ENCODE measurements at regions not wholly inside any gene's neighbourhood (a gene's known extent, or its start where the extent isn't known, plus 50 kb on each side); places are given as distances from the start of the nearest gene placed in this dataset.

DNA sequence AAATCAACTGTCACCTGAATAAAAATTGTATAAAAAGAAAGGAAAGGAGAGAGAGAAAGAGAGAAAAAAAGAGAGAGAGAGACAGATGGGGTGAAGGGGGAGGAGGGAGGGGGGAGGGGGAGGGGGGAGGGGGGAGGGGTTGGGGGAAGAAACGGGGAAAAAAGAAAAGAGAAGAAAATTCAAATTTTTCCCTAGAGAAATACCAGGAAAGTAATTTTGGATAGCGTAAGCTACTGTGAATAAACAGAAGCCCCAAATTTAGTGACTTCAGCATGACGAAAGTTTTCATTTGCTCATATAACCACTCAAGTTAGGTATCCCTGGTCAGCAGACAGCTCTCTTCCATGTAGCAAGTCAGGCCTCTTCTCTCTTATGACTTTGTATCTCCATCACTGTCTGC lies 289.4 kb upstream of the MYOCD start:
- no peak for DNase-seq (ENCODE audit: low read depth)

DNA sequence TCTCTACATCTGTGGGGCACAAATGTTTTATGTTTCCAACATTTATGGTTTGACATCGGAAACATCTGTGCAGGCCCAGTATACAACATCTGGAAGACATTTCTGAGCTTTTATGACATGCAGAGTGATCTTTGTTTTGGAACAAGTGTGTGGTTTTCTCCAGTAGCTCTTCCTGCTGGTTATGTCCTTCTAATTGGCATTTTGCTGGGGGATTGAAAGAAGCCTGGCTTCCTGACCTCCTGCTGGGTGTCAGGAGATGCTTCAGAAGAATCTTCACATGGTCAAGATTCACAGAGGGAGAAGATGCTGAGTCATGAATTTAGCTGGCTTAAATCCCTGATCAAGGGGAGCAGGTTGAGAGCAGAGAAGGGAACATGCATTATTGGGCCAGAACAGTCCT lies 279.5 kb upstream of the MYOCD start:
- no peak for DNase-seq (ENCODE audit: low read depth)

DNA sequence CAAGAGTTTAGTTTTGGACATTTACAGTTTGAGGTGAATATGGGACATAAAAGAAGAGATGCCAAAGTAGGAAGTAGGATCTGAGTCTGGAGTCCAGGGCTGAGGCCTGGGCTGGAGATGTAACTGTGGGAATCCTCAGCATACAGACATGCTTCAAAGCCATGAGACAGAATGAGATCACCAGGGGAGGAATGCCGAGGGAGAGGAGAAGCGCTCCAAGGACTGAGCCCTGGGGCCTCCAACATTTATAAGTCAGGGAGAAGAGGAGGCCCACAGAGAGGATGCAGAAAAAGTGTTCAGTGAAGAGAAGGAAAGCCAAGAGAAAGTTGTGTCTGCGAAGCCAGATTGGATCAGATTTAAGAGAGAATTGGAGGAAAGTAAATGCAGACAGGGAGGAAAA lies 277.5 kb upstream of the MYOCD start:
- peak; percentile 72 for DNase-seq (ENCODE audit: low read depth)

DNA sequence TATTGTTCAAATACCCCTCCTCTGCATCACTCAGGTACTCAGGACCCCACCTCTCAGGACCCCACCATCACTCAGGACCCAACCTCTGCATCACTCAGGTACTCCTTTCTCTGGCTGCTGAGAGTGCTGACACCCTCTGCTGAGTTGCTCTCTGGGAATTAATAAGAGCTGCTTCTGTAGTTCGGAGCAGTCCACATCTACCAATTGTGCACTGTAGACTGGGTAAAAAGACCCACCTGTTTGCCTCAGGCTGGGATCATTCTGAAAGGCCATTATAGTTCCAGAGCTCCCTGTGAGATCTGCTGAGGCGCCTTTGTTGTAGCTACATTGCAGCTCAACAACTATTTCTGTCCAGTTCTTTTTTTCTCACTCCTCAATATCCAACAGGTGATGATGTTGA lies 276.3 kb upstream of the MYOCD start:
- no peak for DNase-seq (ENCODE audit: low read depth)

DNA sequence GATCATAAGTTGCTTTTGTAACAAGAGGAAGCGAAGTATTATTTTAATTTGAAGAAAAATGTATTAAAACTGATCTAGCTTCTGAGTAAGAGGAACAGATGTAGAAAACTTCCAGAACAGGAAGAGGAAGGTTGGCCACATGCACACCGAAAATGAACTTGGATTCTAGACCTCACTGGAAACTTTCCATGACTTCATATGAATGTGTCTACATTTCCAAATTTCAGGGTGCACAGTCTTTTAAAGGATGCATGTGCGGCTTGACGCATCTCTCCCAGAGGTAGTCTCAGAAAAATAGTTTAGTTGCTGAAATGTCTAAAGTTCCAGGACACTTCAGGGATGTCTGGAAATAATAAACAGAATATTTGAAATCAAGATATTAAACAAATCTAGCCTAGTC lies 275.1 kb upstream of the MYOCD start:
- no peak for DNase-seq (ENCODE audit: low read depth)

DNA sequence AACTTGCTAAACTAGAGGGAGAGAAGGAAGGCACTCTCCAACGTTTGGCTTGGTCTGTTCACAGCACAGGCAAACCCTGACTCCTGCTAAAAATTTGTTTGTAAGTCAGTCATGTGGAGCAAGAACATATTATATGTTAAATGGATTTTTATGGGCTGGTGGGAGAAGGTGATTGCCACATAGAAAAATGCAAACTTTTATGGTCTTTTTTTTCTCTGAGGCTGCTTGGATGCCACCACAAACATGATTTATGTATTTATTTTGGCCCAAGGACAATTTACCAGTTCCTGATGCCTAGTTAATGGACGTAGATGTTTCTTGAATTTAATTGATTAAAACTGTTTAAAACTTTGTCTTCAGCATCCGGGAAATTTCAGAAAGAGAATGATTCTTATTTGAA lies 274.2 kb upstream of the MYOCD start:
- DNase-seq (ENCODE audit: low read depth) = no peak

DNA sequence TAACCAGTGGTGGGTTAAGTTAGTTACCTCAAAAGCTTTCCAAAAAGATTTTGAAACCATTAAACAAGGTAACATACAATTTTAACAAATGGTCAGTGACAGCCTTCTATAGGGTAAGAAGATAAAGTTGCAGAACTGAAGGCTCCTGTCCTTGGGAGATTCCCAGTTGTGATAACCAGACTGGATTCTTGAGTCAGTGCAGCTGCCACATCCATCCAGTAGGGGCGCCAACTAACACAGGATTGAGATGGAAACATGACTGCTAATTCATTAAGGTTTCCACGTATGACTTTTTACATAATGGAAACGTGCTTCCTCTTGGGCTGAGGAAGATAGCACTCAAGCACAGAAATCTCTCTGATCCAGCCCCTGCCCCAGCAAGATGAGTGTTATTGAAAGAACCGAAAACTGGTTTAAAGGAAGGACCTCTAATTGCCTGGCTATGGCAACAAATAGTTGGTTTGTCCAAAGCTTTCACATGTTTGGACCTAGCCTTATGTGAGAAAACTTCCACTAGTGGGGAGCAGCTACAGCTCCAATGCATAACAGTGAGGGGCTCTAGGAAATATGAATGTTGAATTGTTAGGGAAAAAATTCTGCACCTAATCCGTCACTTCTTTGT lies 269.8 kb upstream of the MYOCD start:
- peak; percentile 48 for DNase-seq (ENCODE audit: low read depth)

DNA sequence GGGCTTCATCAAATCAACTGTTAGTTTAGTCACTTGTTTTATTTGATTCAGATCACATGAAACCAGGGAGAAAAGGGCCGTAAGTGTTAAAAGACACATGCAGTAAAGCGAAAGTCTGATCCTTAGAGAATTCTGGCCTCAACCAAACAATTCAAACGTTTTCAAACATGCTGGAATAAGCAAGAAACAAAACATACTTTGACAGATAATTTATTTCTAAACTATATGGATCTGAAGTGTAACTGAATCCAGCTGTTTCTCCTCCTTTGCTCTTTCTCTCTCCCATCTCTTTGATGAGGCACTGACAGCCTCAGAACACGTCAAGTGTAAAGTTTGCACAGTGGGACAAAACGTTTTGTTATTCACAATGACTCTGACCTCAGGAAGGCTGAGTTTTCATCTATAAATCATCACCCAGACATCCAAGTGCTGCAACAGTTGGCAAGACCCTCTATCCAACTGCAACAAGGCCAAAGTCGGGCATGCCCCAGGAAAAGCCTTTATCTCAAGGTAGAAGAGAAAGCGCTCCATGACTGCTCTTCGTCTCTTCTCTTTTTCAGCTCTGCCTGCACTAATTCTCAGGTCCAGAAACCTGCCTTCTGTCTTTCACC lies 267.1 kb upstream of the MYOCD start:
- no peak for DNase-seq (ENCODE audit: low read depth)

DNA sequence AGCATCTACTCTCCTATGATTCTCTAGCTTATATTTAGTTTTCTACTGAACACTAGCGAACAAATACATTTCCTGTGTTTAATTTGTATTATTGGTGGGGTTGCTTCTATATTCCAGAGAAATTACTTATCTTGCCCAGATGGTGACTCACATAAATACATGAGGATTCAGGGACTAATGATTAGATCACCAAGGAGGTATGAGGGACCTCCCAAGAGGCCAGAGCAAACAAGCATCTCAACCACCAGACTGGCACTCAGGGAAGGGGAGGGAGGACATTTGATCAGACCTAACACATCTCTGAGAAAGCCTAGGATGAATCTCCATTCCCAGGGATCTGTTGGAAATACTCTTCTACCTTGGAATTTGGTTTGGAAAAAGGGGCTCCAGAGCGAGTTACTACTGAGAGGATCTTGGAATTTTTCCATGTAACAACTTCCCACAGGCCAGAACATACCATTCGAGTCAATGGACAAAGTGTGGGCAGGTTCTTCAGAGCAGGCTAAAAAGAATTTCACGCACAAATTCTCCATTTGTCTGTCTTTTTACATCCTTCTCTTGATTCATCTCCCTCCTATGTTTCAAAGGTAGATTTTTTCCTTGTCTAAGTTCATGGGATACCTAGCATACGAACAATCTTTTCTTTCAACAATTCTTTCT lies 262.6 kb upstream of the MYOCD start:
- peak; percentile 82 for DNase-seq (ENCODE audit: low read depth)

DNA sequence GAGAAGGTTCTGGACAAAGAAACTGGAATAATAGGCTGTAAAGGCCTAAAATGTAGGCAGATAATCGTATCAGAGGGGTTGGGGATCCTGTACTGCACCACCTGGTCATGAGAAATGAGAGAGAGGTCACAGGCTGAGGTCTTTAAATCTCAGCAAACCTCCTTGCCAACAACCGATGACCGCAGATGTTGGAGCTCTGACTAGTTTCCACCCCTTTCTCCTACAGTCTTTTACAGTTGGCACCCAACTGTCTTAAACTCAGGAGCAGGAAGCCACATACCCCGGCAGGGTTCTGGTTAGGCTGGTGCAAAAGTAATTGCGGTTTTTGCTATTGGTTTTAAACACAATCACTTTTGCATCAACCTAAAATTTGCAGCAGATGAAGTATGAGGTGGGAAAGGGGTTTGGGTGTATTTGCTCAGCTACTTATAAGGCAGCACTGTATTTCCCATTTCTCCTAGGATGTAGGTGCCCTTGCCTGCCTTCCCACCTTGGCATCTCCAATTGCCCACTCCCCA lies 261.8 kb upstream of the MYOCD start:
- no peak for DNase-seq (ENCODE audit: low read depth)

DNA sequence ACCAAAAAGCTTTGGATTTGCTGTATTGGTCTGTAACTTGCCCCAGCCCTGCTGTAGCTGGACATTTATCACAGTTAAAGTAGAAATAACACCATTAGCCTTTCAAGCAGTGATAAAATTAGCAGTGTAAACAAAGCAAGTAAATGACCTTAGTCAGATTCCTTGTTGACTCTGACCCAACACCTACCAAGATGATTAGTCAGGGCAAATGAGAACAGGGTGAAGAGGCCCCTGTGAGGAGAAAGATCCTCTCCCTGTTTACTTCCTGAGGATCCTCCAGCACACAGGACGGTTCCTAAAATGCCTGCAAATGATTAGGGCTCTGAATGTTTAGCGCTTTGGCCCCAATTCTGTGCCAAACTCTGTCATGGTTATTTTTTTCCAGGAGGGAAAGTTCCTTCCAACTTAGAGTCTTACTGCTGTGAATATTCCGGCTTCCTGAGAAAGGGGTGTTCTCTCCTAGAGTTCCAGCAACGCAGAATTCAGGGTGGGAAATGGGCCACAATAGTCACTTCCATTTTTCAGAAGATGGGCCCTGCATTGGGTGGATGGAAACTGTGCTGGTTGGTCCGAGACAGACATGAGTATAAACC lies 259.0 kb upstream of the MYOCD start:
- peak; percentile 25 for DNase-seq (ENCODE audit: low read depth)

DNA sequence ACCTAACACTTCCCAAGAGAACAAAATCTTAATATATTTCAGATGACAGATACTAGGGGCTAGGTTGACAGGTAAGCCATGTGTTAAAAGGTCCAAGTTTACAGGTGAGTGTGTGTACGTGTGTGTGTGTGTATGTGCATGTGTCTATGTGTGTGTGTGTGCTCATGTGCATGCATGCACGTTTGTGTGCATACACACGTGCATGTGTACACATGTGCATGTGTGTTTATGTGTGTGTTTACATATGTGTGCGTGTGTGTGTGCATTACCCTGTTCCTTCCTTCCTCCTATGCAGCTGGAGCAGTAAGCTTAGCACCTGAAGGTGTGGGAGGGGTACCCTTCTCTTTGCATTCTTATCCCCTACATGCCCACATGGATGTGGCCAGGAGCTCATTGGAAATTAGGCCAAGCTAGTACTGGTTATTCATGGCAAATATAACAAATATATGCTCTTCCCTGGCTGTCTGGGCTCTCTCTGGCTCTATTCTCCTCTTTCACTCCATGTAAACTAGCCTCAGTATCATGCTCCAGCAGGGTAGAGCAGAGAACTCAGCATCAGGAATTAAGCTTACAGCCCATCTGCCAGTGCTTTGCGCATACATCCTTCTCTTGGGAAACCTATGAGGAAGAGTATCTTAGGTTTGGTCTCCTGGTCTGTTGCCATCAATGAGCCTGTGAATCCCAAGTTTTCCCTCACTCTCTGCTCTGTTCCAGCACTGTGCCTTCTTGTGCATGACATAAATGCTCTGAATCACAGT lies 258.0 kb upstream of the MYOCD start:
- DNase-seq (ENCODE audit: low read depth) = no peak

DNA sequence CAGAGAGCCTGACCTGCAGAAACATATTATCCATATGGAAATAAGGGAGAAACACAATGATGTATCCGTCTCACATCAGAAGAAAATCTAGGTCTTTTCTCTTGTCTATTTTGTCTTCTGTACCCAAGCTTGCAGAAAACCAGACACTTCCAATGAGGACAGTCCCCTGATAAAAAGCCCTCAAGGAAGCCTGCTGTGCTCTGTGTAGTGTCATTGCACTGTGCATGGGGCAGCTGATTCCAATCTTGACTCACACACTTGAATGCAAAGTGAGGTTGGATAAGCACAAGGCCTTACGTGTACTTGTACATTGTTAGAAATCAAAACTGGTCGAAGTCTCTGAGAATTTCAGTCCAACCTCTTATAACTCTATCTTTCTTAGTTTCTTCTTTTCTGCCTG lies 256.6 kb upstream of the MYOCD start:
- DNase-seq (ENCODE audit: low read depth) = no peak

DNA sequence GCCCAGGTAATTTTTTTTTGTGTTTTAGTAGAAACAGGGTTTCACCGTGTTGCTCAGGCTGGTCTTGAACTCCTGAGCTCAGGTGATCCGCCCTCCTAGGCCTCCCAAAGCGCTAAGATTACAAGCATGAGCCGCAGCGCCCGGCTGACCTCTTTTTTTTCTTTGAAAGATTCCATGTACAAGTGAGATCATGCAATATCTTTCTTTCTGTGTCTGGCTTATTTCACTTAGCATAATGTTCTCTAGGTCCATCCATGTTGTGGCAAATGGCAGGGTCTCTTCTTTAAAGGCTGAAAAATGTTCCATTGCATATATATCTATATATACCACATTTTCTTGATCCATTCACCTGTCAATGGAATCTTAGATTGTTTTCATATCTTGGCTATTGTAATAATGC lies 255.0 kb upstream of the MYOCD start:
- no peak for DNase-seq (ENCODE audit: low read depth)

DNA sequence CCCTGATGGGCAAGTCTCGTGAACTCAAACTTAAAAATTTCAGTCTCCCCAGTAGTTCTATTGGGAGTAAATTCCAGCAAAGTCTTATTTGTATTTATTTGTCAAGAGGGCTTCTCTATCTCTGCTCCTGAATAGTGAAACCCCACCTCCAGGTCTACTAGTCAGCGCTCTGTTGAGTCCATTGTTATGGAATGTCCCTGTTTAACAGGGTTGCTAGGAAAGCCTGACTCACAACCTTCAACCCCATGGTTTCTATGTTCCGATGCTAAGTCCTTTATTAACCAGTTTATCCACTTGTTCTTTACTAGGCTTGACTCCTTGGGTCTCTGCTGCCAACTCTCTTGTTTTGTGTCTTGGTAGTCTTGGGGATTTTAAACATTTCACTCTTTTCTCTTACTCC lies 250.7 kb upstream of the MYOCD start:
- DNase-seq (ENCODE audit: low read depth) = peak; percentile 85

DNA sequence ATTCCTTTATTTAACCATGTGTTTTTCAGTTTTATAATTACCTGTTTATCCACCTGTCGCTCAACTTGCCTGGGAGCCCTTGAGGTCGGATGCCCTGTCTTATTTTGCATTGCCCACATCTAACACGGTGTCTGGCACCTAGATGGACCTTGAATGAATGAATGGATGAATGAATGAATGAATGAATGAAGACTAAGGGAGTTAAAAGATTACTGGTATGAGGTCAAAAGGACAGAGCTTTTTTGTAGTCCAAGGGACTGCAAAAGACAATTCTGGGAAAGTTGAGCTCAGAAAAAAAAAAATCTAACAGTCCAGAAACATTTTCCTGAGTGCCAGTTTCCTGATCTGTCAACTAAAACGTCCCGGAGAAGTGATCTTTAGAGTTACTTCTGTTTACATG lies 244.6 kb upstream of the MYOCD start:
- DNase-seq (ENCODE audit: low read depth) = no peak

DNA sequence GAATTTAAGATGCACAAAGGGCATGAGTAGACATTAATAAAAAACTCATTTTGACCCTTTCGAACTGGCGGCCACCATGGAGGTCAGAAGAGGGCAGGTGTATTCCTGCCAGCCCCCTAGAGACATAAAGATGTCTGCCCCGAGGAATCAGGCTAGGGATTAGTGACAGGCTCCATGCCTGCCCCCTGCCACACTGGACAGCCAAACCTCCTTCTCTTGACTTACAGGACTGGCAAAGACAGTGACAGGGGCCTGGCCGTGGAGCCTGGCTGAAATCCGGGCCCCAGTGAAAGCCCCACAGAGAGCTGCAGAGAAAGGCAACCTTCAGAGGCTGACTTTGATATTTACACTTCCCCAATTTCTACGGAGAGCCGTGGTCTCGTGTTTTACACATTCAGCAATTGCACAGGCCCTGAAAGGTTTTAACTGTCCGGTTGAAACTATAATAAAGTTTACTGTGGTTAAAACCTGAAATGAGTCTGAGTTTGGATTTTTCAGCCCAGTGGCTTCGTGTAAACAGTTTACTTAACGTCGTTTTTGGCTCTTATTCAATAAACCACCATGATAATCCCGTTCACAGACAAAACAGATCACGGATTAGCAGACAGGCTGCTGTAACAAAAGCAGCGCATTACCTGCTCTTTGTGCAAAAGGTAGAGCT lies 243.9 kb upstream of the MYOCD start:
- DNase-seq (ENCODE audit: low read depth) = no peak

DNA sequence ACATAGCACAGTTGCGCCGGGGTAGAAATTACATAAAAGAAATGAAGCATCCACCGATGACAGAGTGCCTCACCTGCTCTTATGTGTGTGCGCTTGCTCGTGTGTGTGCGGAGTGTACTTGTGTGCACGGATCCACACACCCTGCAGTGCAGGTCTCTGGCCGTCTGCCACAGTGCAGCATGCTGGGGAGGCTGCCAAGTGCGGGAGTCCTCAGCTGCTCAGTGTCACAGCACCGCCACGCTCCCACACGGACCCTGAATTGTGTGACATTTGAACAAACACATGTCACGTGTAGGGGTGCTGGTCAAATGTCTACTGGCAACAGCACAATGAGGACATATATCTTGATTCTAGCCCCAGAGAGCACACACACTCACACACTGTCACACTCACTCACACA lies 243.0 kb upstream of the MYOCD start:
- DNase-seq (ENCODE audit: low read depth) = no peak

DNA sequence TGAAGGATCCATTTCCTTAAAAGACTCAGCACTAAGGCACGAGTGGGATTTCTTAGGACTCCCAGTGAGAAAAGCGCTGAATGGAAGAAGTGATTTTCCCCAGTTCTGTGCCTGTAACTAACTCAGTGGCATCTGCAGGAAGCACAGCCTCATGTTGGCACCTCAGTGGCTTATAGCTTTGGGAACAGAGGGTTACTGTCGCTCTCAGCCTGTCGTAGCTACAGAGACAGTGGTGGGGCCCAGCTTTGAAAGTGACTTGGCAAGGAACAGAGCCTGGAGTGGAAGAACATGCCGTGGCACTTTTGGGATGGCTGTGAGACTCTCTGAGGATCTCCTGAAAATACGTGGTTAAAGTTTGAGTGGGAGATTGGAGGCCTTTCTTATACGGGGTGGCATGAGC lies 242.4 kb upstream of the MYOCD start:
- no peak for DNase-seq (ENCODE audit: low read depth)

DNA sequence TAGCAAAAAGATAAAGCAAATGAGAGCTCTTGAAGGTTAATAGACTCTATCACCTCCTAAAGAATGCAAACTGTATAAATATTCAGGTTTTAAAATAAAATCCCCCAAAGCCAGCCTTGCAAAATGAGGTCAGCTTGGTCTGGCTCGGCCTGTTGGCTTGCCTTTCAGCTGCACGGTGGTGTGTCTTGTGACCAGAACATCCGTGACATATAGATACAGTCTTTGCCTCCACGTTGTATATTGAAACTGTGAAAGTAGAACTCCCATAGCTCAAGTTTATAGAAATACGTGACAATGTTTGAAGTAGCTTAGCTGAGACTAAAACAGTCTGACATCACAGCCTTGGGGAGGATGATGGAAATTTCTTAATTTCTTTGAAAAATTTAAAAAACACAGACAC lies 236.6 kb upstream of the MYOCD start:
- no peak for DNase-seq (ENCODE audit: low read depth)

DNA sequence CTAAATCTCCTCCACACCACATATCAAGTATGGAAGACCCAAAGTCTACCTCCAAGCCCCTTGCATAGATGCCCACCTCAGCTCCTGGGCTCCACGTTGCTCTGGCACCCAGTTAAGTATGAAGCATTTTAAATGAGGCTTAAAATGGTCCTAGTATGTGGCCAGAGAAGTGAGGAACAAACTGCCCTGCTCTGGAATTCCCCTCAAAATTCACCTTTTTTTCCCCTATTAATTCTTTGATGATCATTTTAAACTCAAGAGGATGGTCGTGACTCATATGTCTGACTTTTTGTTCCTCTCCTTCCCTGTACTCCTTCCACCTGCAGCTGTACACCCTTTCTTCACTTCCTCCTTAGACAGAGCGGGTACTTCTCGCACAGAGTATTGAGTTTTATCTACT lies 234.5 kb upstream of the MYOCD start:
- no peak for DNase-seq (ENCODE audit: low read depth)

DNA sequence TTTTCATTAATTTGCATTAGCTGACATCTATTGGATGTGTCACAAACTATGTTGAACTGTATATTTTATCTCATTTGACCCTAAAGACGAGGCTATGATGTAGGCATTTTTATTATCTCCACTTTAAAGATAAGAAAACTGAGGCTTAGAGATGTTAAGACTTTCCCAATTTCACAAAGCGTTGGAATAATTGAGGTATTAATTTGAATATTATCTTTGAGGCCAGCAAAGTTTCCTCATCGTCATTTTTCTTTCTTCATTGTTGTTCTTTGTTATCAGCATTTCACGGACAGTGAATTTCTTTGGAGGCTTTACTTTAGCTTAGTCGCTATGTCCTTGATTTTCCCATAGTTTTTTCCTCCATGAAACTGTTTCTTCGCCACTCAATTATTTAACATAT lies 227.5 kb upstream of the MYOCD start:
- DNase-seq (ENCODE audit: low read depth) = no peak
